H1 (cell line): ENCODE measurements at regions not wholly inside any gene's neighbourhood (a gene's known extent, or its start where the extent isn't known, plus 50 kb on each side); places are given as distances from the start of the nearest gene placed in this dataset.

Experiments
- EGR1 ChIP-seq: IDR thresholded peaks from 2 replicates; pipeline ENCODE4 v1.6.1; 2011; ENCODE audit warnings: low read depth, low read length, borderline replicate concordance
- EZH2 ChIP-seq: fragments of 200-600 bp; sonication (generic); IDR thresholded peaks from 2 replicates; pipeline ENCODE4 v1.7.1; 2012; ENCODE audit warnings: low read depth, mild to moderate bottlenecking, moderate library complexity, low read length, inconsistent platforms; ENCODE audit not compliant: severe bottlenecking
- GABPA ChIP-seq: IDR thresholded peaks from 2 replicates; pipeline ENCODE4 v1.6.1; 2011; ENCODE audit warnings: mild to moderate bottlenecking, low read length, moderate library complexity, borderline replicate concordance; ENCODE audit not compliant: insufficient read depth
- GTF2F1 ChIP-seq: IDR thresholded peaks from 2 replicates; pipeline ENCODE4 v1.6.1; 2012; ENCODE audit warnings: low read depth, low read length, improper control_type of control experiment, borderline replicate concordance
- PHF8 ChIP-seq: fragments of 200-600 bp; sonication (generic); conservative IDR thresholded peaks from 2 replicates; pipeline ENCODE4 v1.7.1; 2012; ENCODE audit warnings: low read depth, mild to moderate bottlenecking, inconsistent platforms, low read length, moderate library complexity
- POLR2A ChIP-seq, 2 experiments: IDR thresholded peaks; 1 replicate in 1 of 2; 2 replicates in 1 of 2; pipeline ENCODE4 v1.6.1; 2011; ENCODE audit warnings: low read depth in 2 of 2, low read length in 2 of 2, mild to moderate bottlenecking in 2 of 2; ENCODE audit errors: control extremely low read depth in 1 of 2
- POLR2AphosphoS5 ChIP-seq: IDR thresholded peaks from 2 replicates; pipeline ENCODE4 v1.6.1; 2011; ENCODE audit warnings: low read depth, low read length
- RFX5 ChIP-seq: IDR thresholded peaks from 2 replicates; pipeline ENCODE4 v1.6.1; 2011; ENCODE audit warnings: low read depth, low read length, improper control_type of control experiment, borderline replicate concordance
- TAF7 ChIP-seq: optimal IDR thresholded peaks from 2 replicates; pipeline ENCODE3; 2011; ENCODE audit warnings: low read depth, mild to moderate bottlenecking, inconsistent platforms, low read length, moderate library complexity, borderline replicate concordance
- TEAD4 ChIP-seq: IDR thresholded peaks from 2 replicates; pipeline ENCODE4 v1.6.1; 2012; ENCODE audit warnings: low read depth, low read length, inconsistent platforms, mixed read lengths
- ZNF274 ChIP-seq: IDR thresholded peaks from 2 replicates; pipeline ENCODE4 v1.7.0; 2012; ENCODE audit warnings: low read length, borderline replicate concordance; ENCODE audit errors: extremely low read depth
- TF ChIP-seq, protein P1 (sequence below), 3 experiments: IDR thresholded peaks; 1 replicate in 2 of 3; 2 replicates in 1 of 3; pipeline versions ENCODE4 v1.5.1 to v1.6.1; 2011; ENCODE audit warnings: low read length in 3 of 3, mild to moderate bottlenecking in 3 of 3, inconsistent platforms in 2 of 3, low read depth in 1 of 3, moderate library complexity in 1 of 3; ENCODE audit not compliant: insufficient read depth in 1 of 3; ENCODE audit errors: control extremely low read depth in 1 of 3
- TF ChIP-seq, protein P2 (sequence below): IDR thresholded peaks from 2 replicates; pipeline ENCODE4 v1.6.1; 2011; ENCODE audit warnings: low read depth, mild to moderate bottlenecking, low read length; ENCODE audit not compliant: insufficient read depth

DNA sequence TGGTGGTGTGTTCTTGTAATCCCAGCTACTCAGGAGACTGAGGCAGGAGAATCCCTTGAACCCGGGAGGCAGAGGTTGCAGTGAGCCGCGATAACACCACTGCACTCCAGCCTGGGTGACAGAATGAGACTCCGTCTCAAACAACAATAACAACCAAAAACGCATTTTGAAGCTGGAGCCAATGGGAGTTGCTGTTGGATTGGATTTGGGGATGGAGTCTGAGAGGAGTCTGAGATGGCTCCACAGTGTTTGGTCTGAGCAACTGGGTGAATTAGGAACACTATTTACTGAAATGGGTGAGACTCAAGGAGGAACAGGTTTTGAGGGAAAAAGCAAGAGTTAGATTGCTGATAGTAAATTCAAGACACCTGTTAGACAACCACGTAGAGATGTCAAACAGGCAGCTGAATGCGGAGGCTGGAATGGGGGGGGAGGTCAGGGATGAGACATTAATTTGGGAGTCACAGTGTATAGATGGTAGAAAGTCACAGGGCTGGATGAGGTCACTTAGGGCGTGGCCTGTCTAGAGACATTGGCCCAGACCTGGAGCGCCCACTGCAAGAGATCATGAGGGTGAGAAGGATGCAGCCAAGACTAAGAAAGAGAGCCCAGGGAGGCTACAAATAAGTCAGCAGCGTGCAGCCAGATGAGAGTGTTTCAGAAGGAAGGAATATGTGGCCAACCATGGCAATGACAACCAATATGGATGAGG, 56.4 kb downstream of the CYCS start:
- TF ChIP-seq PHF8, result no peak
- no peak for TF ChIP-seq TEAD4
- TF ChIP-seq, protein P1, sequence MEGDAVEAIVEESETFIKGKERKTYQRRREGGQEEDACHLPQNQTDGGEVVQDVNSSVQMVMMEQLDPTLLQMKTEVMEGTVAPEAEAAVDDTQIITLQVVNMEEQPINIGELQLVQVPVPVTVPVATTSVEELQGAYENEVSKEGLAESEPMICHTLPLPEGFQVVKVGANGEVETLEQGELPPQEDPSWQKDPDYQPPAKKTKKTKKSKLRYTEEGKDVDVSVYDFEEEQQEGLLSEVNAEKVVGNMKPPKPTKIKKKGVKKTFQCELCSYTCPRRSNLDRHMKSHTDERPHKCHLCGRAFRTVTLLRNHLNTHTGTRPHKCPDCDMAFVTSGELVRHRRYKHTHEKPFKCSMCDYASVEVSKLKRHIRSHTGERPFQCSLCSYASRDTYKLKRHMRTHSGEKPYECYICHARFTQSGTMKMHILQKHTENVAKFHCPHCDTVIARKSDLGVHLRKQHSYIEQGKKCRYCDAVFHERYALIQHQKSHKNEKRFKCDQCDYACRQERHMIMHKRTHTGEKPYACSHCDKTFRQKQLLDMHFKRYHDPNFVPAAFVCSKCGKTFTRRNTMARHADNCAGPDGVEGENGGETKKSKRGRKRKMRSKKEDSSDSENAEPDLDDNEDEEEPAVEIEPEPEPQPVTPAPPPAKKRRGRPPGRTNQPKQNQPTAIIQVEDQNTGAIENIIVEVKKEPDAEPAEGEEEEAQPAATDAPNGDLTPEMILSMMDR (IDR thresholded peaks at IDR 0.05; ENCODE audit: control extremely low read depth in 1 of 3, insufficient read depth in 1 of 3, low read depth in 1 of 3, low read length in 3 of 3), result no peak
- no peak for TF ChIP-seq POLR2A (IDR thresholded peaks at IDR 0.05; ENCODE audit: control extremely low read depth in 1 of 2, low read depth in 2 of 2, low read length in 2 of 2)
- no peak for TF ChIP-seq GTF2F1
- TF ChIP-seq EGR1, result no peak
- TF ChIP-seq, protein P2, sequence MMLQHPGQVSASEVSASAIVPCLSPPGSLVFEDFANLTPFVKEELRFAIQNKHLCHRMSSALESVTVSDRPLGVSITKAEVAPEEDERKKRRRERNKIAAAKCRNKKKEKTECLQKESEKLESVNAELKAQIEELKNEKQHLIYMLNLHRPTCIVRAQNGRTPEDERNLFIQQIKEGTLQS, result no peak
- TF ChIP-seq ZNF274, result no peak
- no peak for TF ChIP-seq POLR2AphosphoS5
- no peak for TF ChIP-seq EZH2
- TF ChIP-seq TAF7, result no peak
- TF ChIP-seq GABPA, result no peak
- TF ChIP-seq RFX5, result no peak
